GM23338 (cell line): ENCODE measurements at regions not wholly inside any gene's neighbourhood (a gene's known extent, or its start where the extent isn't known, plus 50 kb on each side); places are given as distances from the start of the nearest gene placed in this dataset.
A peak's percentile ranks its signal among the peaks of the same experiment; 100 is the strongest.

ENCODE experiments used
- ATAC-seq: fragments of 200-7000 bp; cut with Tn5 transposase; 3 replicates; pipeline ENCODE4 v1.9.1; 2020
- DNase-seq: peaks from one replicate; pipeline ENCODE4 v3.0.0-alpha.2; 2015; ENCODE audit warnings: low spot score
- H2AFZ ChIP-seq: fragments of 200-600 bp; sonication (generic); 2 replicates; pipeline ENCODE4 v1.8.0; 2016; ENCODE audit warnings: antibody characterized with exemption, mild to moderate bottlenecking, moderate library complexity
- H3F3A ChIP-seq: fragments of 200-600 bp; sonication (generic); replicated peaks from 2 replicates; pipeline ENCODE4 v1.8.0; 2017; ENCODE audit warnings: antibody characterized with exemption, mixed run types, low read depth
- H3K27ac ChIP-seq: fragments of 200-600 bp; sonication (generic); 2 replicates; pipeline ENCODE4 v1.6.1; 2016; ENCODE audit warnings: low read depth
- H3K27me3 ChIP-seq: fragments of 200-600 bp; sonication (generic); 2 replicates; pipeline ENCODE4 v1.8.0; 2016; ENCODE audit warnings: mild to moderate bottlenecking, mixed run types, moderate library complexity; ENCODE audit not compliant: insufficient read depth
- H3K36me3 ChIP-seq: fragments of 200-600 bp; sonication (generic); 2 replicates; pipeline ENCODE4 v1.8.0; 2016; ENCODE audit warnings: mild to moderate bottlenecking; ENCODE audit not compliant: insufficient read depth
- H3K4me1 ChIP-seq: fragments of 200-600 bp; sonication (generic); 2 replicates; pipeline ENCODE4 v1.8.0; 2016; ENCODE audit warnings: mild to moderate bottlenecking, moderate library complexity; ENCODE audit not compliant: insufficient read depth
- H3K4me2 ChIP-seq: fragments of 200-600 bp; sonication (generic); 2 replicates; pipeline ENCODE4 v1.7.1; 2017; ENCODE audit warnings: mixed run types
- H3K4me3 ChIP-seq: fragments of 200-600 bp; sonication (generic); 2 replicates; pipeline ENCODE4 v1.6.1; 2016; ENCODE audit warnings: mixed run types
- H3K79me2 ChIP-seq: fragments of 200-600 bp; sonication (generic); replicated peaks from 2 replicates; pipeline ENCODE4 v1.8.0; 2017; ENCODE audit warnings: mild to moderate bottlenecking; ENCODE audit not compliant: insufficient read depth
- H3K9me2 ChIP-seq: fragments of 200-600 bp; sonication (generic); 2 replicates; pipeline ENCODE4 v1.8.0; 2017; ENCODE audit not compliant: insufficient read depth
- H4K20me1 ChIP-seq: fragments of 200-600 bp; sonication (generic); replicated peaks from 2 replicates; pipeline ENCODE4 v1.8.0; 2017; ENCODE audit warnings: mild to moderate bottlenecking; ENCODE audit not compliant: insufficient read depth
- H3K27ac Mint-ChIP-seq: 2 replicates; pipeline ENCODE4 v1.8.0; 2020; ENCODE audit warnings: inconsistent platforms, mild to moderate bottlenecking, moderate library complexity, mixed read lengths
- H3K27me3 Mint-ChIP-seq: 3 replicates; pipeline ENCODE4 v1.8.0; 2022; ENCODE audit warnings: low read depth, mild to moderate bottlenecking, moderate library complexity, mixed read lengths, inconsistent platforms; ENCODE audit not compliant: insufficient read depth, poor library complexity
- H3K36me3 Mint-ChIP-seq: 3 replicates; pipeline ENCODE4 v1.8.0; 2021; ENCODE audit warnings: low read depth, mild to moderate bottlenecking, inconsistent platforms, moderate library complexity, mixed read lengths
- H3K4me1 Mint-ChIP-seq: 3 replicates; pipeline ENCODE4 v1.8.0; 2020; ENCODE audit warnings: mild to moderate bottlenecking, inconsistent platforms, mixed read lengths
- H3K4me3 Mint-ChIP-seq: 3 replicates; pipeline ENCODE4 v1.8.0; 2021; ENCODE audit warnings: moderate library complexity, mild to moderate bottlenecking, inconsistent platforms, mixed read lengths
- H3K9me3 Mint-ChIP-seq: 3 replicates; pipeline ENCODE4 v1.8.0; 2020; ENCODE audit warnings: moderate library complexity, mild to moderate bottlenecking, inconsistent platforms, mixed read lengths
- CREB1 ChIP-seq: fragments of 250-450 bp; sonication (Bioruptor Pico); IDR thresholded peaks from 2 replicates; pipeline ENCODE4 v1.5.0; 2020; ENCODE audit warnings: low read depth, mild to moderate bottlenecking, moderate library complexity
- CTCF ChIP-seq, 2 experiments: fragments of 200-600 bp in 1 of 2; sonication (generic) in 1 of 2; conservative IDR thresholded peaks; 2 replicates each; pipeline versions ENCODE4 v1.5.1 to v1.6.1; 2016 to 2017; ENCODE audit warnings: antibody characterized with exemption in 2 of 2, low read depth in 2 of 2, mild to moderate bottlenecking in 2 of 2, moderate library complexity in 1 of 2
- ETS1 ChIP-seq: IDR thresholded peaks from 2 replicates; pipeline ENCODE4 v1.6.1; 2016; ENCODE audit warnings: antibody characterized with exemption
- EZH2 ChIP-seq: fragments of 200-600 bp; sonication (generic); IDR thresholded peaks from one replicate; pipeline ENCODE4 v1.8.0; 2017; ENCODE audit warnings: antibody characterized with exemption, mild to moderate bottlenecking, low read depth; ENCODE audit not compliant: unreplicated experiment
- EZH2phosphoT487 ChIP-seq: fragments of 200-600 bp; sonication (generic); IDR thresholded peaks from one replicate; pipeline ENCODE4 v1.8.1; 2018; ENCODE audit warnings: antibody characterized with exemption; ENCODE audit not compliant: unreplicated experiment
- NANOG ChIP-seq: IDR thresholded peaks from 2 replicates; pipeline ENCODE4 v1.6.1; 2016; ENCODE audit warnings: antibody characterized with exemption, borderline replicate concordance
- POLR2AphosphoS5 ChIP-seq: IDR thresholded peaks from 2 replicates; pipeline ENCODE4 v1.6.1; 2016; ENCODE audit warnings: antibody characterized with exemption, low read depth
- REST ChIP-seq: IDR thresholded peaks from one replicate; pipeline ENCODE4 v1.6.1; 2018; ENCODE audit warnings: antibody characterized with exemption; ENCODE audit not compliant: unreplicated experiment
- ZNF114 ChIP-seq: fragments of 250-450 bp; sonication (Bioruptor Pico); IDR thresholded peaks from 2 replicates; pipeline ENCODE4 v1.5.0; 2020; ENCODE audit warnings: mild to moderate bottlenecking, moderate library complexity
- ZNF331 ChIP-seq: fragments of 250-450 bp; sonication (Bioruptor Pico); IDR thresholded peaks from 2 replicates; pipeline ENCODE4 v1.5.0; 2020; ENCODE audit warnings: low read depth, mild to moderate bottlenecking, moderate library complexity
- ZNF462 ChIP-seq: fragments of 250-450 bp; sonication (Bioruptor Pico); IDR thresholded peaks from 2 replicates; pipeline ENCODE4 v1.5.0; 2020; ENCODE audit warnings: mild to moderate bottlenecking, moderate library complexity

GRCh38 chr4:146123231-146123630 is 52.3 kb upstream of the LSM6 start:
- H3K4me1 ChIP-seq = no peaks in the 10 kb centered on the region
- H3K4me3 ChIP-seq = no peak overlapping the region
- Mint-ChIP-seq H3K4me3 (no peak overlapping the region), H3K27ac (no peak overlapping the region), H3K9me3 (no peaks in the 10 kb centered on the region), H3K27me3 (no peaks in the 10 kb centered on the region), H3K36me3 (no peaks in the 10 kb centered on the region), H3K4me1 (peaks cover 6% of the 10 kb centered on the region; the same call in 2 of the 3 replicates)
- no peaks in the 10 kb centered on the region for H3K79me2 ChIP-seq
- no peaks in the 10 kb centered on the region for H3F3A ChIP-seq
- no peak overlapping the region for H2AFZ ChIP-seq
- no peaks in the 10 kb centered on the region for H3K27me3 ChIP-seq
- no peaks in the 10 kb centered on the region for H4K20me1 ChIP-seq
- 0 out of 2 replicates have a peak, but pooled peaks cover 3% of the 10 kb centered on the region for H3K9me2 ChIP-seq
- no peak overlapping the region for H3K27ac ChIP-seq
- TF ChIP-seq ZNF331 (CRISPR knock-in tag) (no peak), EZH2phosphoT487 (no peak), CREB1 (CRISPR knock-in tag) (no peak), EZH2 (no peak), ETS1 (no peak), CTCF (conservative IDR thresholded peaks at IDR 0.05; ENCODE audit: low read depth in 2 of 2) (no peak), REST (no peak), NANOG (no peak)
- no peaks in the 10 kb centered on the region for H3K36me3 ChIP-seq
- DNase-seq = no peak
- no peak for ATAC-seq
- no peak overlapping the region for H3K4me2 ChIP-seq

GRCh38 chr4:146122398-146122797 is 53.1 kb upstream of the LSM6 start:
- Mint-ChIP-seq H3K27me3 (no peaks in the 10 kb centered on the region), H3K4me3 (no peak overlapping the region), H3K36me3 (no peaks in the 10 kb centered on the region), H3K9me3 (peaks cover 5% of the 10 kb centered on the region; the same call in 2 of the 3 replicates), H3K27ac (no peak overlapping the region), H3K4me1 (peaks cover 6% of the 10 kb centered on the region; the same call in 2 of the 3 replicates)
- Histone ChIP-seq H3K27me3 (no peaks in the 10 kb centered on the region), H3F3A (no peaks in the 10 kb centered on the region), H3K9me2 (0 out of 2 replicates have a peak, but pooled peaks cover 3% of the 10 kb centered on the region), H3K4me2 (no peak overlapping the region), H3K4me3 (no peak overlapping the region), H3K4me1 (no peaks in the 10 kb centered on the region), H3K36me3 (no peaks in the 10 kb centered on the region), H2AFZ (peak overlapping the region; percentile 28), H3K27ac (no peak overlapping the region), H4K20me1 (no peaks in the 10 kb centered on the region), H3K79me2 (no peaks in the 10 kb centered on the region)
- no peak for DNase-seq
- no peak for ATAC-seq
- TF ChIP-seq CREB1 (CRISPR knock-in tag) (no peak), POLR2AphosphoS5 (no peak), ZNF462 (CRISPR knock-in tag) (no peak), ZNF114 (CRISPR knock-in tag) (no peak)
